SK-N-SH treated with all-trans-retinoic acid at 6 μM for 48 hours (cell line): ENCODE measurements at regions not wholly inside any gene's neighbourhood (a gene's known extent, or its start where the extent isn't known, plus 50 kb on each side); places are given as distances from the start of the nearest gene placed in this dataset.
"Not testable (repeated sequence)": the region's sequence is repeated elsewhere in the genome, so short reads cannot be mapped to it uniquely, and the experiment has no call there.

Experiments used
- ATAC-seq: fragments of 200-7000 bp; cut with Tn5 transposase; 3 replicates; pipeline ENCODE4 v1.9.1; 2020; ENCODE audit warnings: mild to moderate bottlenecking, moderate library complexity
- ARNTL ChIP-seq: fragments of 450-650 bp; formaldehyde crosslinking; IDR thresholded peaks from 2 replicates; pipeline ENCODE4 v1.5.0; 2020; ENCODE audit warnings: low read depth, mild to moderate bottlenecking, moderate library complexity, borderline replicate concordance
- CSDC2 ChIP-seq: fragments of 250-450 bp; sonication (Bioruptor Pico); IDR thresholded peaks from 2 replicates; pipeline ENCODE4 v1.5.0; 2020; ENCODE audit warnings: mild to moderate bottlenecking, moderate library complexity
- ESRRG ChIP-seq: fragments of 250-450 bp; sonication (Bioruptor Pico); IDR thresholded peaks from 2 replicates; pipeline ENCODE4 v1.6.1; 2021; ENCODE audit warnings: mild to moderate bottlenecking
- GLIS3 ChIP-seq: fragments of 250-450 bp; sonication (Bioruptor Pico); IDR thresholded peaks from 2 replicates; pipeline ENCODE4 v1.5.0; 2020; ENCODE audit warnings: mild to moderate bottlenecking, moderate library complexity
- OSR1 ChIP-seq: fragments of 250-450 bp; sonication (Bioruptor Pico); IDR thresholded peaks from 2 replicates; pipeline ENCODE4 v1.8.0; 2022; ENCODE audit warnings: moderate library complexity, mild to moderate bottlenecking, inconsistent platforms
- PPARA ChIP-seq: fragments of 250-450 bp; sonication (Bioruptor Pico); IDR thresholded peaks from 2 replicates; pipeline ENCODE4 v1.5.0; 2020; ENCODE audit warnings: mild to moderate bottlenecking, borderline replicate concordance
- RARB ChIP-seq: fragments of 250-450 bp; sonication (Bioruptor Pico); IDR thresholded peaks from 2 replicates; pipeline ENCODE4 v1.8.0; 2021; ENCODE audit warnings: mild to moderate bottlenecking, moderate library complexity
- SNAI2 ChIP-seq: fragments of 250-450 bp; sonication (Bioruptor Pico); IDR thresholded peaks from 2 replicates; pipeline ENCODE4 v1.5.0; 2020; ENCODE audit warnings: mild to moderate bottlenecking, moderate library complexity
- TCF4 ChIP-seq: fragments of 250-450 bp; sonication (Bioruptor Pico); IDR thresholded peaks from 2 replicates; pipeline ENCODE4 v1.8.0; 2021; ENCODE audit warnings: mild to moderate bottlenecking, moderate library complexity, borderline replicate concordance
- TOX ChIP-seq: fragments of 250-450 bp; sonication (Bioruptor Pico); IDR thresholded peaks from 2 replicates; pipeline ENCODE4 v1.8.0; 2021; ENCODE audit warnings: mild to moderate bottlenecking, moderate library complexity, borderline replicate concordance
- ZFP30 ChIP-seq: fragments of 450-650 bp; formaldehyde crosslinking; IDR thresholded peaks from 2 replicates; pipeline ENCODE4 v1.5.0; 2022; ENCODE audit warnings: mild to moderate bottlenecking, moderate library complexity
- ZNF70 ChIP-seq: fragments of 450-650 bp; formaldehyde crosslinking; IDR thresholded peaks from 2 replicates; pipeline ENCODE4 v1.5.0; 2020; ENCODE audit warnings: mild to moderate bottlenecking, moderate library complexity
- ZNF8 ChIP-seq: fragments of 450-650 bp; formaldehyde crosslinking; IDR thresholded peaks from 2 replicates; pipeline ENCODE4 v1.5.0; 2020; ENCODE audit warnings: mild to moderate bottlenecking, moderate library complexity
- TF ChIP-seq, protein P1 (sequence below): fragments of 250-450 bp; sonication (Bioruptor Pico); IDR thresholded peaks from 2 replicates; pipeline ENCODE4 v1.8.0; 2020; ENCODE audit warnings: mild to moderate bottlenecking, moderate library complexity, borderline replicate concordance
- TF ChIP-seq, protein P2 (sequence below): fragments of 250-450 bp; sonication (Bioruptor Pico); IDR thresholded peaks from 2 replicates; pipeline ENCODE4 v1.5.1; 2021; ENCODE audit warnings: mild to moderate bottlenecking, moderate library complexity
- TF ChIP-seq, protein P3 (sequence below): fragments of 250-450 bp; sonication (Bioruptor Pico); IDR thresholded peaks from 2 replicates; pipeline ENCODE4 v1.5.0; 2020; ENCODE audit warnings: mild to moderate bottlenecking, moderate library complexity
- TF ChIP-seq, protein P4 (sequence below): fragments of 250-450 bp; sonication (Bioruptor Pico); IDR thresholded peaks from 2 replicates; pipeline ENCODE4 v1.5.1; 2020; ENCODE audit warnings: low read depth, mild to moderate bottlenecking, moderate library complexity

DNA sequence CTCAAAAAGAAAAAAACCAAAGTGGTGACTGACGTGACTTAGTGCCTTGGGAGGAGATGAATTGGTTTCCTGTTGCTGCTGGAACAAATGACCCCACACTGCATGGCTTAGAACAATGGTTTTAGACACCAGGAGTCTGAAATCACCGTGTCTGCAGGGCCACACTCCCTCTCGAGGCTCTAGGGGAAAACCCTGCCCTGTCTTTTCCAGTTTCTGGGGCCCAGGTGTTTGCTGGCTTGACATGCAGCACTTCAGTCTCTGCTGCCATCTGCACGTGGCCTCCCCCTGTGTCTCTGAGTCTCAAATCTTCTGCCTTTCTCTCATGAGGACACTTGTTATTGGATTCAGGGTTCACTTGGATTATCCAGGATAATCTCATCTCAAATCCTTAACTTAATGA is 323.8 kb upstream of the TNRC6C start:
- no peak for TF ChIP-seq ZFP30 (CRISPR knock-in tag)
- TF ChIP-seq ZNF8 (CRISPR knock-in tag), result no peak
- TF ChIP-seq ARNTL (CRISPR knock-in tag), result no peak
- TF ChIP-seq, protein P1, sequence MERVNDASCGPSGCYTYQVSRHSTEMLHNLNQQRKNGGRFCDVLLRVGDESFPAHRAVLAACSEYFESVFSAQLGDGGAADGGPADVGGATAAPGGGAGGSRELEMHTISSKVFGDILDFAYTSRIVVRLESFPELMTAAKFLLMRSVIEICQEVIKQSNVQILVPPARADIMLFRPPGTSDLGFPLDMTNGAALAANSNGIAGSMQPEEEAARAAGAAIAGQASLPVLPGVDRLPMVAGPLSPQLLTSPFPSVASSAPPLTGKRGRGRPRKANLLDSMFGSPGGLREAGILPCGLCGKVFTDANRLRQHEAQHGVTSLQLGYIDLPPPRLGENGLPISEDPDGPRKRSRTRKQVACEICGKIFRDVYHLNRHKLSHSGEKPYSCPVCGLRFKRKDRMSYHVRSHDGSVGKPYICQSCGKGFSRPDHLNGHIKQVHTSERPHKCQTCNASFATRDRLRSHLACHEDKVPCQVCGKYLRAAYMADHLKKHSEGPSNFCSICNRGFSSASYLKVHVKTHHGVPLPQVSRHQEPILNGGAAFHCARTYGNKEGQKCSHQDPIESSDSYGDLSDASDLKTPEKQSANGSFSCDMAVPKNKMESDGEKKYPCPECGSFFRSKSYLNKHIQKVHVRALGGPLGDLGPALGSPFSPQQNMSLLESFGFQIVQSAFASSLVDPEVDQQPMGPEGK (CRISPR knock-in tag), result no peak
- TF ChIP-seq, protein P2, sequence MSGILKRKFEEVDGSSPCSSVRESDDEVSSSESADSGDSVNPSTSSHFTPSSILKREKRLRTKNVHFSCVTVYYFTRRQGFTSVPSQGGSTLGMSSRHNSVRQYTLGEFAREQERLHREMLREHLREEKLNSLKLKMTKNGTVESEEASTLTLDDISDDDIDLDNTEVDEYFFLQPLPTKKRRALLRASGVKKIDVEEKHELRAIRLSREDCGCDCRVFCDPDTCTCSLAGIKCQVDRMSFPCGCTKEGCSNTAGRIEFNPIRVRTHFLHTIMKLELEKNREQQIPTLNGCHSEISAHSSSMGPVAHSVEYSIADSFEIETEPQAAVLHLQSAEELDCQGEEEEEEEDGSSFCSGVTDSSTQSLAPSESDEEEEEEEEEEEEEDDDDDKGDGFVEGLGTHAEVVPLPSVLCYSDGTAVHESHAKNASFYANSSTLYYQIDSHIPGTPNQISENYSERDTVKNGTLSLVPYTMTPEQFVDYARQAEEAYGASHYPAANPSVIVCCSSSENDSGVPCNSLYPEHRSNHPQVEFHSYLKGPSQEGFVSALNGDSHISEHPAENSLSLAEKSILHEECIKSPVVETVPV, result no peak
- TF ChIP-seq SNAI2 (CRISPR knock-in tag), result no peak
- no peak for TF ChIP-seq PPARA (CRISPR knock-in tag)
- no peak for TF ChIP-seq RARB
- TF ChIP-seq, all 23 proteins: peak for 0
- ATAC-seq, result no peak

- ATAC-seq, result no peak
Measured at GRCh38 chr17:77635176-77635575, 323.3 kb upstream of the TNRC6C start.

DNA sequence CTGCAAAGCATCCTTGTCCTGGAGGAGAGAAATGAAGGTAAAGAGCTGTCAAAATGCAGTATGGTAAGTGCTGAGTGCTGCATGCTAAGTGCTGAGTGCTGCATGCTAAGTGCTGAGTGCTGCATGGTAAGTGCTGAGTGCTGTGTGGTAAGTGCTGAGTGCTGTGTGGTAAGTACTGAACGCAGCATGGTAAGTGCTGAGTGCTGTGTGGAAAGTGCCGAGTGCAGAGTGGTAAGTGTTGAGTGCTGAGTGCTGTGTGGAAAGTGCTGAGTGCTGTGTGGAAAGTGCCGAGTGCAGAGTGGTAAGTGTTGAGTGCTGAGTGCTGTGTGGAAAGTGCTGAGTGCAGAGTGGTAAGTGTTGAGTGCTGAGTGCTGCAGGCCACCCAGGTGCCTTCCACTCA is 322.7 kb upstream of the TNRC6C start:
- ATAC-seq, result not testable (repeated sequence)

More at GRCh38 chr17:77635176-77635575, 323.3 kb upstream of the TNRC6C start:
- TF ChIP-seq ZNF70 (CRISPR knock-in tag), result no peak
- no peak for TF ChIP-seq OSR1
- no peak for TF ChIP-seq ESRRG (CRISPR knock-in tag)
- no peak for TF ChIP-seq CSDC2 (CRISPR knock-in tag)
- TF ChIP-seq, protein P3, sequence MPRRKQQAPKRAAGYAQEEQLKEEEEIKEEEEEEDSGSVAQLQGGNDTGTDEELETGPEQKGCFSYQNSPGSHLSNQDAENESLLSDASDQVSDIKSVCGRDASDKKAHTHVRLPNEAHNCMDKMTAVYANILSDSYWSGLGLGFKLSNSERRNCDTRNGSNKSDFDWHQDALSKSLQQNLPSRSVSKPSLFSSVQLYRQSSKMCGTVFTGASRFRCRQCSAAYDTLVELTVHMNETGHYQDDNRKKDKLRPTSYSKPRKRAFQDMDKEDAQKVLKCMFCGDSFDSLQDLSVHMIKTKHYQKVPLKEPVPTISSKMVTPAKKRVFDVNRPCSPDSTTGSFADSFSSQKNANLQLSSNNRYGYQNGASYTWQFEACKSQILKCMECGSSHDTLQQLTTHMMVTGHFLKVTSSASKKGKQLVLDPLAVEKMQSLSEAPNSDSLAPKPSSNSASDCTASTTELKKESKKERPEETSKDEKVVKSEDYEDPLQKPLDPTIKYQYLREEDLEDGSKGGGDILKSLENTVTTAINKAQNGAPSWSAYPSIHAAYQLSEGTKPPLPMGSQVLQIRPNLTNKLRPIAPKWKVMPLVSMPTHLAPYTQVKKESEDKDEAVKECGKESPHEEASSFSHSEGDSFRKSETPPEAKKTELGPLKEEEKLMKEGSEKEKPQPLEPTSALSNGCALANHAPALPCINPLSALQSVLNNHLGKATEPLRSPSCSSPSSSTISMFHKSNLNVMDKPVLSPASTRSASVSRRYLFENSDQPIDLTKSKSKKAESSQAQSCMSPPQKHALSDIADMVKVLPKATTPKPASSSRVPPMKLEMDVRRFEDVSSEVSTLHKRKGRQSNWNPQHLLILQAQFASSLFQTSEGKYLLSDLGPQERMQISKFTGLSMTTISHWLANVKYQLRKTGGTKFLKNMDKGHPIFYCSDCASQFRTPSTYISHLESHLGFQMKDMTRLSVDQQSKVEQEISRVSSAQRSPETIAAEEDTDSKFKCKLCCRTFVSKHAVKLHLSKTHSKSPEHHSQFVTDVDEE (CRISPR knock-in tag), result no peak
- TF ChIP-seq ZNF8 (CRISPR knock-in tag), result no peak
- no peak for TF ChIP-seq TOX
- TF ChIP-seq, protein P2, result no peak
- no peak for TF ChIP-seq GLIS3 (CRISPR knock-in tag)
- TF ChIP-seq RARB, result no peak
- TF ChIP-seq, protein P4, sequence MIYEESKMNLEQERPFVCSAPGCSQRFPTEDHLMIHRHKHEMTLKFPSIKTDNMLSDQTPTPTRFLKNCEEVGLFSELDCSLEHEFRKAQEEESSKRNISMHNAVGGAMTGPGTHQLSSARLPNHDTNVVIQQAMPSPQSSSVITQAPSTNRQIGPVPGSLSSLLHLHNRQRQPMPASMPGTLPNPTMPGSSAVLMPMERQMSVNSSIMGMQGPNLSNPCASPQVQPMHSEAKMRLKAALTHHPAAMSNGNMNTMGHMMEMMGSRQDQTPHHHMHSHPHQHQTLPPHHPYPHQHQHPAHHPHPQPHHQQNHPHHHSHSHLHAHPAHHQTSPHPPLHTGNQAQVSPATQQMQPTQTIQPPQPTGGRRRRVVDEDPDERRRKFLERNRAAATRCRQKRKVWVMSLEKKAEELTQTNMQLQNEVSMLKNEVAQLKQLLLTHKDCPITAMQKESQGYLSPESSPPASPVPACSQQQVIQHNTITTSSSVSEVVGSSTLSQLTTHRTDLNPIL (CRISPR knock-in tag), result no peak
- TF ChIP-seq TCF4 (CRISPR knock-in tag), result no peak
- no peak for TF ChIP-seq PPARA (CRISPR knock-in tag)

GRCh38 chr17:77636835-77637817 is 321.4 kb upstream of the TNRC6C start:
- ATAC-seq, result no peak
- TF ChIP-seq ZFP30 (CRISPR knock-in tag), result no peak
